ENCODE measurements at regions not wholly inside any gene's neighbourhood (a gene's known extent, or its start where the extent isn't known, plus 50 kb on each side); places are given as distances from the start of the nearest gene placed in this dataset.

GRCh38 chr9:118321788-118322187, 617.6 kb downstream of the TLR4 start:
- no peak for DNase-seq

- DNase-seq, result no peak
Observed at GRCh38 chr9:118324706-118325105, 620.5 kb downstream of the TLR4 start.

- no peak for DNase-seq
Observed at GRCh38 chr9:118325757-118326156, 621.6 kb downstream of the TLR4 start.

GRCh38 chr9:118326326-118326725, 622.1 kb downstream of the TLR4 start:
- DNase-seq, result no peak

- no peak for DNase-seq
Observed at GRCh38 chr9:118330191-118330986, 626.2 kb downstream of the TLR4 start.

- DNase-seq, result no peak
Observed at GRCh38 chr9:118331622-118332045, 627.4 kb downstream of the TLR4 start.

GRCh38 chr9:118336250-118336942, 632.2 kb downstream of the TLR4 start:
- DNase-seq, result no peak

- DNase-seq, result no peak
Observed at GRCh38 chr9:118336943-118337330, 632.7 kb downstream of the TLR4 start.

GRCh38 chr9:118360036-118360435, 655.8 kb downstream of the TLR4 start:
- no peak for DNase-seq

- no peak for DNase-seq
Observed at GRCh38 chr9:118362123-118362522, 657.9 kb downstream of the TLR4 start.

GRCh38 chr9:118362596-118362995, 658.4 kb downstream of the TLR4 start:
- no peak for DNase-seq

GRCh38 chr9:118364266-118365106, 660.3 kb downstream of the TLR4 start:
- DNase-seq, result no peak

GRCh38 chr9:118366228-118366627, 662.0 kb downstream of the TLR4 start:
- no peak for DNase-seq

GRCh38 chr9:118367383-118367782, 663.2 kb downstream of the TLR4 start:
- DNase-seq, result no peak

GRCh38 chr9:118384531-118385100, 680.4 kb downstream of the TLR4 start:
- no peak for DNase-seq

GRCh38 chr9:118395415-118395814, 691.2 kb downstream of the TLR4 start:
- no peak for DNase-seq

GRCh38 chr9:118401546-118401945, 697.3 kb downstream of the TLR4 start:
- DNase-seq, result no peak

GRCh38 chr9:118414676-118415075, 710.5 kb downstream of the TLR4 start:
- DNase-seq, result no peak

- DNase-seq, result no peak
Observed at GRCh38 chr9:118418887-118419565, 714.8 kb downstream of the TLR4 start.

GRCh38 chr9:118419676-118420075, 715.5 kb downstream of the TLR4 start:
- no peak for DNase-seq

- DNase-seq, result no peak
Observed at GRCh38 chr9:118422508-118422907, 718.3 kb downstream of the TLR4 start.

GRCh38 chr9:118423021-118423420, 718.8 kb downstream of the TLR4 start:
- no peak for DNase-seq

GRCh38 chr9:118423721-118424120, 719.5 kb downstream of the TLR4 start:
- no peak for DNase-seq

All from stimulated activated CD4-positive, alpha-beta T cell treated with anti-CD3 and anti-CD28 coated beads, Interleukin-15, amount 100 ng/mL, for 24 hours (primary cell).